ENCODE measurements at regions not wholly inside any gene's neighbourhood (a gene's known extent, or its start where the extent isn't known, plus 50 kb on each side); places are given as distances from the start of the nearest gene placed in this dataset.

DNA sequence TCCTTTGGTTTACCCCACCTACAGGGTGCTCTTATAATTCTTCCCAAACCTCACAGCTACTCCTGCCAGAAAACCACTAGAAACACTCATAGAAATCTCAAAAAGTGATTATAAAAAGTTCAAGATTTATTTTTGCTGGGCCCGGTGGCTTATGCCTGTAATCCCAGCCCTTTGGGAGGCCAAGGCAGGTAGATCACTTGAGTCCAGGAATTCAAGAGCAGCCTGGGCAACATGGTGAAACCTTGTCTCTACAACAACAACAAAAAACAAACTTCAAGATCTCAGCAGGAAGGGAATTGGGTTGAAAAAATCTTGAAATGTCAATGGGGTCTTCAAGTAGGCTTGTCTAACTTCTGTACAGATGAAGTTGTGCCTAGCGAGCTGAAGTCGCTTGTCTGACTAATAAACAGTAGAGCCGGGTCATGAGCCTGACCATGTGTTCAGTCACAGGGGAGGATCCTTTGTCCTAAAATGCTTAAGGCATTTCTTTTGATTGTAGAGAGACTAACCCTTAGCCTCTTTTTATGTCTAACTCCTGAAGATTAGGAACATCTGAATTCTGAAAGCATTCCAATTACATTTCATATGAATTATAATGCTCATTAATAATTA is 124.6 kb downstream of the NOC3L start:
- H2AK5ac ChIP-seq (ENCODE audit: low read length), result no peak overlapping the region
- H3K79me1 ChIP-seq (ENCODE audit: low read length), result no peaks in the 10 kb centered on the region
- no peaks in the 10 kb centered on the region for H3K4me1 ChIP-seq (ENCODE audit: control insufficient read depth, low read depth, low read length)
- no peak overlapping the region for H4K5ac ChIP-seq (ENCODE audit: low read length)
- WGBS (ENCODE audit: extremely low coverage, insufficient coverage, low lambda C conversion rate), result no CpG with 5 or more reads among the region's 4 CpGs
- no peak overlapping the region for H3K4ac ChIP-seq (ENCODE audit: low read depth, low read length)
- H3K18ac ChIP-seq (ENCODE audit: low read length), result no peak overlapping the region
- no peak overlapping the region for H4K8ac ChIP-seq (ENCODE audit: low read depth, low read length)
- no peaks in the 10 kb centered on the region for H3K79me2 ChIP-seq (ENCODE audit: control insufficient read depth, insufficient read depth, low read length)
- H2BK120ac ChIP-seq (ENCODE audit: low read depth, low read length), result no peak overlapping the region
- no peak overlapping the region for H2BK15ac ChIP-seq (replicated peaks; ENCODE audit: low read depth)
- DNase-seq, result no peak
- H2BK5ac ChIP-seq (ENCODE audit: low read length), result no peak overlapping the region
- H3K56ac ChIP-seq (ENCODE audit: low read length), result no peak overlapping the region
- no peaks in the 10 kb centered on the region for H3K36me3 ChIP-seq (ENCODE audit: control insufficient read depth, insufficient read depth, low read length)
- no peak overlapping the region for H3K4me2 ChIP-seq (ENCODE audit: low read length)
- no peak overlapping the region for H3K27ac ChIP-seq (ENCODE audit: low read depth, low read length)
- H3K27me3 ChIP-seq (ENCODE audit: insufficient read depth, low read length, poor library complexity), result no peaks in the 10 kb centered on the region
- H3K9ac ChIP-seq (ENCODE audit: low read length), result no peak overlapping the region
- no peak overlapping the region for H3K23ac ChIP-seq (ENCODE audit: low read length)
- no peak overlapping the region for H3K4me3 ChIP-seq (ENCODE audit: low read length)

- no peak overlapping the region for H3K4ac ChIP-seq (ENCODE audit: low read depth, low read length)
- no CpG with 5 or more reads among the region's 6 CpGs for WGBS (ENCODE audit: extremely low coverage, insufficient coverage, low lambda C conversion rate)
- no peak overlapping the region for H4K5ac ChIP-seq (ENCODE audit: low read length)
- no peak overlapping the region for H3K9ac ChIP-seq (ENCODE audit: low read length)
- no peak overlapping the region for H2BK15ac ChIP-seq (replicated peaks; ENCODE audit: low read depth)
- no peak overlapping the region for H3K4me3 ChIP-seq (ENCODE audit: low read length)
- H3K27me3 ChIP-seq (ENCODE audit: insufficient read depth, low read length, poor library complexity), result no peaks in the 10 kb centered on the region
- peak overlapping the region; percentile 82 for H4K8ac ChIP-seq (ENCODE audit: low read depth, low read length)
- H3K79me2 ChIP-seq (ENCODE audit: control insufficient read depth, insufficient read depth, low read length), result no peaks in the 10 kb centered on the region
- H2AK5ac ChIP-seq (ENCODE audit: low read length), result no peak overlapping the region
- no peak overlapping the region for H2BK120ac ChIP-seq (ENCODE audit: low read depth, low read length)
- H3K79me1 ChIP-seq (ENCODE audit: low read length), result no peaks in the 10 kb centered on the region
- no peak overlapping the region for H3K18ac ChIP-seq (ENCODE audit: low read length)
- no peak overlapping the region for H3K56ac ChIP-seq (ENCODE audit: low read length)
- H3K27ac ChIP-seq (ENCODE audit: low read depth, low read length), result no peak overlapping the region
- H3K36me3 ChIP-seq (ENCODE audit: control insufficient read depth, insufficient read depth, low read length), result no peaks in the 10 kb centered on the region
- no peak overlapping the region for H3K23ac ChIP-seq (ENCODE audit: low read length)
- peak; percentile 68 for DNase-seq
- H2BK5ac ChIP-seq (ENCODE audit: low read length), result no peak overlapping the region
- no peaks in the 10 kb centered on the region for H3K4me1 ChIP-seq (ENCODE audit: control insufficient read depth, low read depth, low read length)
- no peak overlapping the region for H3K4me2 ChIP-seq (ENCODE audit: low read length)
These were observed 123.0 kb downstream of the NOC3L start for GRCh38 chr10:94239696-94240095.

DNA sequence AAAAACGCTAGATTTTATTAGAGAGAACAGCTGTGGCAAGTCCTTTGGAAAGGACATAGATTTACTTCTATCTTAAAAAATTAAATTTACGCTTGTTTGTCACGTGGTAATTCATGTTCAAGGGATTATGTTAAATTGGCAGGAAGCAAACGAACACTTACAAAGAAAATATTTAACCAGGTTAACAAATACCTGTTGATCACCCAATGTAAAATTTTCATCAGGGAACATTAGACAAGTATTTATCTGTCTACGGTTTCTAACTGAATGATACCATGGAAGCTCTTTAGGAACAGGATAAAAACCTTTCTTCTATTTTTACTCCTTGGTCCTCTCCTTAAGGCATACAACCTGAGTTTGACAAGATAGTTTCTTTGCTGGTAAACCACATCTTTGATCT is 122.2 kb downstream of the NOC3L start:
- Histone ChIP-seq H4K5ac (ENCODE audit: low read length) (no peak overlapping the region), H3K79me2 (ENCODE audit: control insufficient read depth, insufficient read depth, low read length) (no peaks in the 10 kb centered on the region), H3K23ac (ENCODE audit: low read length) (no peak overlapping the region), H3K4me3 (ENCODE audit: low read length) (no peak overlapping the region), H3K36me3 (ENCODE audit: control insufficient read depth, insufficient read depth, low read length) (no peaks in the 10 kb centered on the region), H4K8ac (ENCODE audit: low read depth, low read length) (no peak overlapping the region), H2BK15ac (replicated peaks; ENCODE audit: low read depth) (no peak overlapping the region), H3K27me3 (ENCODE audit: insufficient read depth, low read length, poor library complexity) (no peaks in the 10 kb centered on the region), H3K79me1 (ENCODE audit: low read length) (no peaks in the 10 kb centered on the region), H3K18ac (ENCODE audit: low read length) (no peak overlapping the region), H3K4me2 (ENCODE audit: low read length) (no peak overlapping the region), H3K9ac (ENCODE audit: low read length) (no peak overlapping the region), H3K27ac (ENCODE audit: low read depth, low read length) (no peak overlapping the region), H2BK120ac (ENCODE audit: low read depth, low read length) (no peak overlapping the region), H2BK5ac (ENCODE audit: low read length) (no peak overlapping the region), H3K4me1 (ENCODE audit: control insufficient read depth, low read depth, low read length) (no peaks in the 10 kb centered on the region), H3K56ac (ENCODE audit: low read length) (no peak overlapping the region), H3K4ac (ENCODE audit: low read depth, low read length) (no peak overlapping the region), H2AK5ac (ENCODE audit: low read length) (no peak overlapping the region)
- no CpG with 5 or more reads among the region's 5 CpGs for WGBS (ENCODE audit: extremely low coverage, insufficient coverage, low lambda C conversion rate)
- no peak for DNase-seq

GRCh38 chr10:94240901-94241300 is 121.8 kb downstream of the NOC3L start:
- Histone ChIP-seq H3K4me1 (ENCODE audit: control insufficient read depth, low read depth, low read length) (no peaks in the 10 kb centered on the region), H4K8ac (ENCODE audit: low read depth, low read length) (no peak overlapping the region), H2AK5ac (ENCODE audit: low read length) (no peak overlapping the region), H2BK120ac (ENCODE audit: low read depth, low read length) (no peak overlapping the region), H3K79me1 (ENCODE audit: low read length) (no peaks in the 10 kb centered on the region), H4K5ac (ENCODE audit: low read length) (no peak overlapping the region), H3K56ac (ENCODE audit: low read length) (no peak overlapping the region), H2BK15ac (replicated peaks; ENCODE audit: low read depth) (no peak overlapping the region), H3K23ac (ENCODE audit: low read length) (no peak overlapping the region), H3K27ac (ENCODE audit: low read depth, low read length) (no peak overlapping the region), H3K4me3 (ENCODE audit: low read length) (no peak overlapping the region), H3K4me2 (ENCODE audit: low read length) (no peak overlapping the region), H3K36me3 (ENCODE audit: control insufficient read depth, insufficient read depth, low read length) (no peaks in the 10 kb centered on the region), H3K27me3 (ENCODE audit: insufficient read depth, low read length, poor library complexity) (no peaks in the 10 kb centered on the region), H3K79me2 (ENCODE audit: control insufficient read depth, insufficient read depth, low read length) (no peaks in the 10 kb centered on the region), H3K18ac (ENCODE audit: low read length) (no peak overlapping the region), H3K4ac (ENCODE audit: low read depth, low read length) (no peak overlapping the region), H2BK5ac (ENCODE audit: low read length) (no peak overlapping the region), H3K9ac (ENCODE audit: low read length) (no peak overlapping the region)
- no peak for DNase-seq
- no CpG with 5 or more reads among the region's 2 CpGs for WGBS (ENCODE audit: extremely low coverage, insufficient coverage, low lambda C conversion rate)

DNA sequence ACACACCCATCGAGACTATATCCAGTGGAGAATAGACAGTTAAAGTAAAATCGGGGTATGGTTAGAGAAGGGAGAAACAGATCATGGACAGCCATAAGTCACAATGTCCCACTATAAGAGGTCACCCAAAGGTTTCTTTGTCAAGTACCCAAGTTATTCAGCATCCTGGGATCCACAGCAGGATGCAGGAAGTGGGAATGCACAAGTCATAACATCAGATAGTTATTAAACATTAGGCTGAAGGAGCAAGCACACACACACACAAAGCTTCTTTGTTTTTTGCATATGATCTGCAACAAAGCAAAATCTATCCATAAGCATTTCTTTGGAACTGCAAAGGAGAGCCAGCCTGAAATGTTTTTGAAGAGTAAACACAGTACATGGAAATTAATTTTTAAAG is 111.6 kb downstream of the NOC3L start:
- no peaks in the 10 kb centered on the region for H3K4me1 ChIP-seq (ENCODE audit: control insufficient read depth, low read depth, low read length)
- H3K79me2 ChIP-seq (ENCODE audit: control insufficient read depth, insufficient read depth, low read length), result no peaks in the 10 kb centered on the region
- no peak overlapping the region for H3K4ac ChIP-seq (ENCODE audit: low read depth, low read length)
- no CpG with 5 or more reads among the region's 2 CpGs for WGBS (ENCODE audit: extremely low coverage, insufficient coverage, low lambda C conversion rate)
- no peak for DNase-seq
- H3K4me2 ChIP-seq (ENCODE audit: low read length), result no peak overlapping the region
- no peaks in the 10 kb centered on the region for H3K27me3 ChIP-seq (ENCODE audit: insufficient read depth, low read length, poor library complexity)
- no peaks in the 10 kb centered on the region for H3K36me3 ChIP-seq (ENCODE audit: control insufficient read depth, insufficient read depth, low read length)
- no peak overlapping the region for H2BK120ac ChIP-seq (ENCODE audit: low read depth, low read length)
- no peaks in the 10 kb centered on the region for H3K79me1 ChIP-seq (ENCODE audit: low read length)
- H4K8ac ChIP-seq (ENCODE audit: low read depth, low read length), result no peak overlapping the region
- H3K4me3 ChIP-seq (ENCODE audit: low read length), result no peak overlapping the region
- H2BK5ac ChIP-seq (ENCODE audit: low read length), result no peak overlapping the region
- H2BK15ac ChIP-seq (replicated peaks; ENCODE audit: low read depth), result no peak overlapping the region
- H3K23ac ChIP-seq (ENCODE audit: low read length), result no peak overlapping the region
- H3K56ac ChIP-seq (ENCODE audit: low read length), result no peak overlapping the region
- no peak overlapping the region for H4K5ac ChIP-seq (ENCODE audit: low read length)
- no peak overlapping the region for H3K18ac ChIP-seq (ENCODE audit: low read length)
- H2AK5ac ChIP-seq (ENCODE audit: low read length), result no peak overlapping the region
- no peak overlapping the region for H3K9ac ChIP-seq (ENCODE audit: low read length)
- no peak overlapping the region for H3K27ac ChIP-seq (ENCODE audit: low read depth, low read length)

GRCh38 chr10:94251568-94251967 is 111.2 kb downstream of the NOC3L start:
- Histone ChIP-seq H2BK15ac (replicated peaks; ENCODE audit: low read depth) (no peak overlapping the region), H3K56ac (ENCODE audit: low read length) (no peak overlapping the region), H4K8ac (ENCODE audit: low read depth, low read length) (no peak overlapping the region), H2BK5ac (ENCODE audit: low read length) (no peak overlapping the region), H3K79me1 (ENCODE audit: low read length) (no peaks in the 10 kb centered on the region), H3K36me3 (ENCODE audit: control insufficient read depth, insufficient read depth, low read length) (no peaks in the 10 kb centered on the region), H3K27ac (ENCODE audit: low read depth, low read length) (no peak overlapping the region), H3K4me1 (ENCODE audit: control insufficient read depth, low read depth, low read length) (no peaks in the 10 kb centered on the region), H3K9ac (ENCODE audit: low read length) (no peak overlapping the region), H2AK5ac (ENCODE audit: low read length) (no peak overlapping the region), H3K4ac (ENCODE audit: low read depth, low read length) (no peak overlapping the region), H3K27me3 (ENCODE audit: insufficient read depth, low read length, poor library complexity) (no peaks in the 10 kb centered on the region), H3K23ac (ENCODE audit: low read length) (no peak overlapping the region), H3K18ac (ENCODE audit: low read length) (no peak overlapping the region), H3K4me3 (ENCODE audit: low read length) (no peak overlapping the region), H4K5ac (ENCODE audit: low read length) (no peak overlapping the region), H2BK120ac (ENCODE audit: low read depth, low read length) (no peak overlapping the region), H3K79me2 (ENCODE audit: control insufficient read depth, insufficient read depth, low read length) (no peaks in the 10 kb centered on the region), H3K4me2 (ENCODE audit: low read length) (no peak overlapping the region)
- DNase-seq, result no peak
- no CpG with 5 or more reads among the region's 1 CpG for WGBS (ENCODE audit: extremely low coverage, insufficient coverage, low lambda C conversion rate)
